K562 (cell line): ENCODE measurements at regions not wholly inside any gene's neighbourhood (a gene's known extent, or its start where the extent isn't known, plus 50 kb on each side); places are given as distances from the start of the nearest gene placed in this dataset.
"Not testable (repeated sequence)": the region's sequence is repeated elsewhere in the genome, so short reads cannot be mapped to it uniquely, and the experiment has no call there.

Experiments used
- ATAC-seq: fragments of 200-7000 bp; cut with Tn5 transposase; 3 replicates; pipeline ENCODE4 v1.9.1; 2020; ENCODE audit warnings: moderate library complexity
- BruUV-seq: library from RNA; stranded (reverse); fragments of 400-500 nt; replicated peaks from 2 replicates; lab custom pipeline; 2021; lab: Mats Ljungman, UMichigan
- CTCF ChIA-PET: fragments of 300-600 bp; formaldehyde crosslinking; extraction: SDS; loops from one replicate; lab custom pipeline; 2021; ENCODE audit warnings: low intra/inter-chr PET ratio; lab: Yijun Ruan, JAX
- POLR2A ChIA-PET: fragments of 300-600, 350-650 bp; sonication (Branson Sonifier 250); formaldehyde crosslinking; extraction: SDS; loops from one replicate; lab custom pipeline; 2021; ENCODE audit warnings: antibody characterized with exemption, inconsistent platforms; lab: Yijun Ruan, JAX
- DNase-seq, 4 experiments: peaks; one replicate each; pipeline versions ENCODE4 v3.0.0 to v3.0.0-alpha.2; 2011 to 2018; ENCODE audit warnings: low spot score in 3 of 4, mixed read lengths in 3 of 4; ENCODE audit errors: extremely low read depth in 1 of 4
- FAIRE-seq: peaks from 2 replicates; lab custom pipeline; 2011; peaks lifted over from hg19 to GRCh38; lab: Jason Lieb, UNC
- H2AFZ ChIP-seq: 2 replicates; pipeline ENCODE4 v1.6.0; 2011; ENCODE audit warnings: low read depth, low read length, control low read depth, inconsistent platforms
- H3K27ac ChIP-seq: fragments of 200-600 bp; 3 replicates; pipeline ENCODE4 v1.8.0; 2011; ENCODE audit warnings: low read depth, mild to moderate bottlenecking, control low read depth, inconsistent platforms, low read length, moderate library complexity, mixed read lengths; ENCODE audit errors: extremely low read depth
- H3K27me3 ChIP-seq, 2 experiments: fragments of 300-600 bp in 1 of 2; 2 replicates in 1 of 2; 3 replicates in 1 of 2; pipeline versions ENCODE4 v1.6.0 to v1.8.0; 2011; ENCODE audit warnings: inconsistent platforms in 2 of 2, low read length in 2 of 2, mild to moderate bottlenecking in 1 of 2, mixed read lengths in 1 of 2, moderate library complexity in 1 of 2; ENCODE audit not compliant: control insufficient read depth in 2 of 2, insufficient read depth in 2 of 2
- H3K36me3 ChIP-seq: fragments of 300-600 bp; 3 replicates; pipeline ENCODE4 v1.8.0; 2011; ENCODE audit warnings: mild to moderate bottlenecking, low read length, inconsistent platforms; ENCODE audit not compliant: control insufficient read depth, insufficient read depth
- H3K4me1 ChIP-seq, 2 experiments: fragments of 200-600 bp in 1 of 2; replicated peaks in 1 of 2; 2 replicates in 1 of 2; 3 replicates in 1 of 2; pipeline versions ENCODE4 v1.5.1 to v1.8.0; 2011; ENCODE audit warnings: inconsistent platforms in 2 of 2, low read length in 2 of 2, mild to moderate bottlenecking in 1 of 2, mixed read lengths in 1 of 2, moderate library complexity in 1 of 2; ENCODE audit not compliant: control insufficient read depth in 2 of 2, insufficient read depth in 2 of 2
- H3K4me2 ChIP-seq: 2 replicates; pipeline ENCODE4 v1.6.1; 2011; ENCODE audit warnings: low read length, control low read depth, inconsistent platforms, mixed read lengths; ENCODE audit not compliant: insufficient read depth
- H3K4me3 ChIP-seq: fragments of 200-600 bp; sonication (generic), shearing (Covaris generic); 2 replicates; pipeline ENCODE4 v1.5.1; 2016; ENCODE audit warnings: control low read depth, inconsistent platforms
- H3K79me2 ChIP-seq: fragments of 200-600 bp; 3 replicates; pipeline ENCODE4 v1.8.0; 2011; ENCODE audit warnings: low read length, inconsistent platforms; ENCODE audit not compliant: control insufficient read depth, insufficient read depth
- H3K9ac ChIP-seq, 2 experiments: 2 replicates each; pipeline versions ENCODE4 v1.6.0 to v1.6.1; 2011; ENCODE audit warnings: low read depth in 2 of 2, low read length in 2 of 2, control low read depth in 1 of 2, inconsistent platforms in 1 of 2, mild to moderate bottlenecking in 1 of 2, mixed read lengths in 1 of 2; ENCODE audit not compliant: insufficient read depth in 1 of 2
- H3K9me1 ChIP-seq: one replicate; pipeline ENCODE4 v1.6.0; 2011; ENCODE audit warnings: inconsistent platforms, mild to moderate bottlenecking, low read length, moderate library complexity; ENCODE audit not compliant: control insufficient read depth, insufficient read depth
- H3K9me3 ChIP-seq: replicated peaks from 2 replicates; pipeline ENCODE4 v1.5.1; 2011; ENCODE audit warnings: low read depth, low read length, inconsistent platforms; ENCODE audit not compliant: control insufficient read depth, insufficient read depth
- H4K20me1 ChIP-seq: replicated peaks from 2 replicates; pipeline ENCODE4 v1.6.1; 2011; ENCODE audit warnings: low read length, inconsistent platforms, mixed read lengths; ENCODE audit not compliant: control insufficient read depth, insufficient read depth
- WGBS: fragments of 100-300 bp; shearing (Covaris generic); methylation state at CpG from one replicate; pipeline ENCODE4 v1.1.6; 2016; ENCODE audit warnings: low coverage, mixed read lengths; ENCODE audit not compliant: insufficient coverage; ENCODE audit errors: missing lambda C conversion rate; 5-methylcytosine and 5-hydroxymethylcytosine counted together
- in situ Hi-C: fragments of 300-500 bp; cut with MboI; formaldehyde crosslinking; loops from 4 replicates; pipeline ENCODE4 v1.15.0; 2018; ENCODE audit warnings: inconsistent platforms, mixed read lengths
- intact Hi-C: fragments of 100-400 bp; cut with micrococcal nuclease; formaldehyde crosslinking; loops from 2 replicates; pipeline ENCODE4 v1.14.2; 2022

- H3K9ac ChIP-seq, CTCF ChIA-PET, H3K9me3 ChIP-seq, POLR2A ChIA-PET, H2AFZ ChIP-seq, ATAC-seq, H3K27ac ChIP-seq, H3K79me2 ChIP-seq, H3K4me1 ChIP-seq, H3K27me3 ChIP-seq, H4K20me1 ChIP-seq, in situ Hi-C loops, H3K4me2 ChIP-seq, BruUV-seq, H3K4me3 ChIP-seq, H3K9me1 ChIP-seq, DNase-seq, H3K36me3 ChIP-seq, FAIRE-seq, intact Hi-C loops: not testable (repeated sequence)
- 0% methylated on average over 1 of the region's 3 CpGs for WGBS
These were observed 191.3 kb upstream of the PLGLB1 start for GRCh38 chr2:87212938-87213337.

GRCh38 chr2:87217005-87217404 is 195.4 kb upstream of the PLGLB1 start:
- H3K9me3 ChIP-seq, H2AFZ ChIP-seq, H3K36me3 ChIP-seq, H3K79me2 ChIP-seq, H3K27ac ChIP-seq, POLR2A ChIA-PET, H3K4me1 ChIP-seq, BruUV-seq, H3K9ac ChIP-seq, FAIRE-seq, H3K4me2 ChIP-seq, H3K9me1 ChIP-seq, CTCF ChIA-PET, H4K20me1 ChIP-seq, intact Hi-C loops, H3K27me3 ChIP-seq, in situ Hi-C loops, H3K4me3 ChIP-seq, DNase-seq, ATAC-seq: not testable (repeated sequence)
- WGBS, result 0% methylated on average over 2 of the region's 4 CpGs
